IMR-90 (cell line): ENCODE measurements at regions not wholly inside any gene's neighbourhood (a gene's known extent, or its start where the extent isn't known, plus 50 kb on each side); places are given as distances from the start of the nearest gene placed in this dataset.

ENCODE experiments used
- ATAC-seq: fragments of 200-7000 bp; cut with Tn5 transposase; 2 replicates; pipeline ENCODE4 v1.9.1; 2020; ENCODE audit warnings: low read depth, mild to moderate bottlenecking, moderate library complexity
- BruUV-seq: library from RNA; stranded (reverse); fragments of 400-500 nt; replicated peaks from 2 replicates; lab custom pipeline; 2021; lab: Mats Ljungman, UMichigan
- CTCF ChIA-PET: fragments of 300-600 bp; formaldehyde crosslinking; extraction: SDS; loops from one replicate; lab custom pipeline; 2021; ENCODE audit warnings: antibody characterized with exemption; lab: Yijun Ruan, JAX
- POLR2A ChIA-PET: fragments of 300-600 bp; sonication (Branson Sonifier 250); formaldehyde crosslinking; loops from one replicate; lab custom pipeline; 2022; ENCODE audit warnings: antibody characterized with exemption; ENCODE audit not compliant: unreplicated experiment; lab: Charles Lee
- DNase-seq: peaks from one replicate; pipeline ENCODE4 v3.0.0; 2013
- H2AFZ ChIP-seq: replicated peaks from 2 replicates; pipeline ENCODE3; 2013; ENCODE audit warnings: low read length, mild to moderate bottlenecking; ENCODE audit not compliant: poor library complexity
- H2AK5ac ChIP-seq: 2 replicates; pipeline ENCODE4 v1.6.1; 2013; ENCODE audit warnings: low read depth, low read length, inconsistent platforms
- H2AK9ac ChIP-seq: replicated peaks from 2 replicates; pipeline ENCODE3; 2013; ENCODE audit warnings: mild to moderate bottlenecking, low read depth, low read length, moderate library complexity; ENCODE audit not compliant: poor library complexity
- H2BK120ac ChIP-seq: 2 replicates; pipeline ENCODE4 v1.6.1; 2013; ENCODE audit warnings: low read depth, low read length, inconsistent platforms
- H2BK15ac ChIP-seq: 3 replicates; pipeline ENCODE4 v1.6.1; 2013; ENCODE audit warnings: low read depth, low read length, inconsistent platforms
- H2BK20ac ChIP-seq: 2 replicates; pipeline ENCODE4 v1.6.1; 2013; ENCODE audit warnings: low read depth, mild to moderate bottlenecking, inconsistent platforms, low read length, moderate library complexity
- H2BK5ac ChIP-seq: 2 replicates; pipeline ENCODE4 v1.6.1; 2013; ENCODE audit warnings: mild to moderate bottlenecking, low read depth, low read length, inconsistent platforms; ENCODE audit not compliant: poor library complexity, severe bottlenecking
- H3K14ac ChIP-seq: replicated peaks from 2 replicates; pipeline ENCODE4 v1.6.1; 2013; ENCODE audit warnings: low read depth, low read length, inconsistent platforms
- H3K18ac ChIP-seq: 2 replicates; pipeline ENCODE4 v1.6.1; 2013; ENCODE audit warnings: low read depth, low read length, control low read depth
- H3K23ac ChIP-seq: 2 replicates; pipeline ENCODE4 v1.6.1; 2013; ENCODE audit warnings: low read depth, low read length, inconsistent platforms
- H3K27ac ChIP-seq: 2 replicates; pipeline ENCODE4 v1.5.1; 2013; ENCODE audit warnings: mild to moderate bottlenecking, control low read depth, low read length; ENCODE audit not compliant: insufficient read depth
- H3K27me3 ChIP-seq: 2 replicates; pipeline ENCODE4 v1.6.1; 2013; ENCODE audit warnings: low read length; ENCODE audit not compliant: control insufficient read depth, insufficient read depth
- H3K36me3 ChIP-seq: 2 replicates; pipeline ENCODE4 v1.6.1; 2013; ENCODE audit warnings: low read length, mixed read lengths; ENCODE audit not compliant: control insufficient read depth, insufficient read depth
- H3K4ac ChIP-seq: 2 replicates; pipeline ENCODE4 v1.6.1; 2013; ENCODE audit warnings: low read depth, low read length, inconsistent platforms
- H3K4me1 ChIP-seq: 2 replicates; pipeline ENCODE4 v1.6.1; 2013; ENCODE audit warnings: low read length, mixed read lengths; ENCODE audit not compliant: control insufficient read depth, insufficient read depth
- H3K4me2 ChIP-seq: 2 replicates; pipeline ENCODE4 v1.6.1; 2013; ENCODE audit warnings: low read depth, mild to moderate bottlenecking, control low read depth, low read length, moderate library complexity
- H3K4me3 ChIP-seq: 2 replicates; pipeline ENCODE4 v1.5.1; 2013; ENCODE audit warnings: low read depth, mild to moderate bottlenecking, control low read depth, low read length, moderate library complexity; ENCODE audit not compliant: insufficient read depth
- H3K56ac ChIP-seq: 2 replicates; pipeline ENCODE4 v1.6.1; 2013; ENCODE audit warnings: low read length, inconsistent platforms; ENCODE audit not compliant: insufficient read depth; ENCODE audit errors: extremely low read depth
- H3K79me1 ChIP-seq, 2 experiments: 2 replicates each; pipeline ENCODE4 v1.6.1; 2013; ENCODE audit warnings: low read length in 2 of 2, inconsistent platforms in 1 of 2, low read depth in 1 of 2
- H3K9ac ChIP-seq: 2 replicates; pipeline ENCODE4 v1.6.1; 2013; ENCODE audit warnings: low read depth, low read length, control low read depth
- H3K9me1 ChIP-seq: 2 replicates; pipeline ENCODE4 v1.6.1; 2013; ENCODE audit warnings: low read length, inconsistent platforms; ENCODE audit not compliant: insufficient read depth
- H3K9me3 ChIP-seq: 2 replicates; pipeline ENCODE4 v1.6.1; 2013; ENCODE audit warnings: low read length; ENCODE audit not compliant: control insufficient read depth, insufficient read depth
- H4K20me1 ChIP-seq: 2 replicates; pipeline ENCODE4 v1.6.1; 2013; ENCODE audit warnings: low read length, inconsistent platforms; ENCODE audit not compliant: insufficient read depth
- H4K5ac ChIP-seq: 2 replicates; pipeline ENCODE4 v1.6.1; 2013; ENCODE audit warnings: mild to moderate bottlenecking, low read depth, low read length, control low read depth
- H4K8ac ChIP-seq, 2 experiments: 2 replicates each; pipeline ENCODE4 v1.6.1; 2013; ENCODE audit warnings: low read depth in 2 of 2, low read length in 2 of 2, control low read depth in 1 of 2, inconsistent platforms in 1 of 2
- H4K91ac ChIP-seq: 2 replicates; pipeline ENCODE4 v1.6.1; 2013; ENCODE audit warnings: low read depth, low read length, inconsistent platforms; ENCODE audit not compliant: insufficient read depth
- BHLHE40 ChIP-seq: fragments of 150-350 bp; IDR thresholded peaks from 2 replicates; pipeline ENCODE4 v1.6.1; 2016; ENCODE audit warnings: mild to moderate bottlenecking, low read depth, low read length
- CEBPB ChIP-seq: IDR thresholded peaks from 2 replicates; pipeline ENCODE4 v1.6.1; 2012; ENCODE audit warnings: low read depth, low read length, improper control_type of control experiment
- MAZ ChIP-seq: IDR thresholded peaks from 2 replicates; pipeline ENCODE4 v1.6.1; 2012; ENCODE audit warnings: low read depth, mild to moderate bottlenecking, low read length, improper control_type of control experiment, moderate library complexity, borderline replicate concordance
- RAD21 ChIP-seq: IDR thresholded peaks from 2 replicates; pipeline ENCODE4 v1.6.1; 2012; ENCODE audit warnings: low read length, improper control_type of control experiment
- SMC3 ChIP-seq: fragments of 150-350 bp; IDR thresholded peaks from 2 replicates; pipeline ENCODE4 v1.6.1; 2016; ENCODE audit warnings: low read depth, mild to moderate bottlenecking, antibody characterized with exemption, low read length, moderate library complexity
- WGBS, 2 experiments: methylation state at CpG; one replicate each; pipeline versions ENCODE4 v1.1.5 to v1.1.7; 2013; ENCODE audit warnings: missing lambda C conversion rate in 2 of 2; ENCODE audit not compliant: insufficient read length in 1 of 2; ENCODE audit errors: extremely low coverage in 2 of 2; 5-methylcytosine and 5-hydroxymethylcytosine counted together
- dilution Hi-C: fragments of 300-500 bp; cut with HindIII; formaldehyde crosslinking; loops from one replicate; pipeline ENCODE4 v1.14.3; 2018; ENCODE audit warnings: low sequenced_read_pairs; ENCODE audit not compliant: unreplicated experiment
- in situ Hi-C: fragments of 300-500 bp; cut with MboI; formaldehyde crosslinking; loops from 3 replicates; pipeline ENCODE4 v1.14.3; 2019; ENCODE audit warnings: low sequenced_read_pairs, inconsistent platforms, mixed read lengths
- intact Hi-C: fragments of 100-400 bp; cut with micrococcal nuclease; formaldehyde crosslinking; loops from 2 replicates; pipeline ENCODE4 v1.10.0; 2022
- TF ChIP-seq, protein P1 (sequence below): fragments of 150-350 bp; IDR thresholded peaks from 2 replicates; pipeline ENCODE4 v1.6.1; 2016; ENCODE audit warnings: low read depth, mild to moderate bottlenecking, low read length, moderate library complexity, borderline replicate concordance
- TF ChIP-seq, protein P2 (sequence below): fragments of 150-350 bp; IDR thresholded peaks from 2 replicates; pipeline ENCODE4 v1.6.1; 2017; ENCODE audit warnings: mild to moderate bottlenecking, antibody characterized with exemption, low read length, low read depth
- TF ChIP-seq, protein P3 (sequence below): conservative IDR thresholded peaks from 2 replicates; pipeline ENCODE4 v1.5.1; 2012; ENCODE audit warnings: mild to moderate bottlenecking, low read depth, low read length, improper control_type of control experiment

DNA sequence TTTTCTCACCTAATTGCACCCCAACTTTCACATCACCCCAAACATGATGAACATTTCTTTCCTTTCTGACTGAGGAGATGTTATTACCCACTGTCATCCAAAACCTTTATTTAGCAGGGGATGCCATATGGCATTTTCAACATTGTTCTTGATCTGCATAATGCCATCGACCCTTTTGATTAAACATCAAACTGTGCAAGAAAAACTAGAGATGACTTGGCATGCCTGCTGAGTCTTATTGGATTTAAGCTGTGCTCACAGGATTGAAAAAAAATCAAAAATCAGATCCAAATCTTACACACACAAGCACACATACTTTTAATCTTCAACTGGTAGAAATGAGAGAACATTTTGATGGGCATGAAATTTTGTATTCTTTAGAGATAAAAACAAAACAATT, 536.0 kb downstream of the TMX3 start:
- BruUV-seq, result no TSS peak
- H4K20me1 ChIP-seq, result no peaks in the 10 kb centered on the region
- peak overlapping the region; percentile 20 to 92 for H4K8ac ChIP-seq
- TF ChIP-seq MAZ, result no peak
- no peak for TF ChIP-seq BHLHE40
- no peak for TF ChIP-seq SMC3
- TF ChIP-seq CEBPB, result no peak
- TF ChIP-seq, protein P1, sequence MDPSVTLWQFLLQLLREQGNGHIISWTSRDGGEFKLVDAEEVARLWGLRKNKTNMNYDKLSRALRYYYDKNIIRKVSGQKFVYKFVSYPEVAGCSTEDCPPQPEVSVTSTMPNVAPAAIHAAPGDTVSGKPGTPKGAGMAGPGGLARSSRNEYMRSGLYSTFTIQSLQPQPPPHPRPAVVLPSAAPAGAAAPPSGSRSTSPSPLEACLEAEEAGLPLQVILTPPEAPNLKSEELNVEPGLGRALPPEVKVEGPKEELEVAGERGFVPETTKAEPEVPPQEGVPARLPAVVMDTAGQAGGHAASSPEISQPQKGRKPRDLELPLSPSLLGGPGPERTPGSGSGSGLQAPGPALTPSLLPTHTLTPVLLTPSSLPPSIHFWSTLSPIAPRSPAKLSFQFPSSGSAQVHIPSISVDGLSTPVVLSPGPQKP, result no peak
- TF ChIP-seq, protein P2, sequence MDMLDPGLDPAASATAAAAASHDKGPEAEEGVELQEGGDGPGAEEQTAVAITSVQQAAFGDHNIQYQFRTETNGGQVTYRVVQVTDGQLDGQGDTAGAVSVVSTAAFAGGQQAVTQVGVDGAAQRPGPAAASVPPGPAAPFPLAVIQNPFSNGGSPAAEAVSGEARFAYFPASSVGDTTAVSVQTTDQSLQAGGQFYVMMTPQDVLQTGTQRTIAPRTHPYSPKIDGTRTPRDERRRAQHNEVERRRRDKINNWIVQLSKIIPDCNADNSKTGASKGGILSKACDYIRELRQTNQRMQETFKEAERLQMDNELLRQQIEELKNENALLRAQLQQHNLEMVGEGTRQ, result no peak
- TF ChIP-seq, protein P3, sequence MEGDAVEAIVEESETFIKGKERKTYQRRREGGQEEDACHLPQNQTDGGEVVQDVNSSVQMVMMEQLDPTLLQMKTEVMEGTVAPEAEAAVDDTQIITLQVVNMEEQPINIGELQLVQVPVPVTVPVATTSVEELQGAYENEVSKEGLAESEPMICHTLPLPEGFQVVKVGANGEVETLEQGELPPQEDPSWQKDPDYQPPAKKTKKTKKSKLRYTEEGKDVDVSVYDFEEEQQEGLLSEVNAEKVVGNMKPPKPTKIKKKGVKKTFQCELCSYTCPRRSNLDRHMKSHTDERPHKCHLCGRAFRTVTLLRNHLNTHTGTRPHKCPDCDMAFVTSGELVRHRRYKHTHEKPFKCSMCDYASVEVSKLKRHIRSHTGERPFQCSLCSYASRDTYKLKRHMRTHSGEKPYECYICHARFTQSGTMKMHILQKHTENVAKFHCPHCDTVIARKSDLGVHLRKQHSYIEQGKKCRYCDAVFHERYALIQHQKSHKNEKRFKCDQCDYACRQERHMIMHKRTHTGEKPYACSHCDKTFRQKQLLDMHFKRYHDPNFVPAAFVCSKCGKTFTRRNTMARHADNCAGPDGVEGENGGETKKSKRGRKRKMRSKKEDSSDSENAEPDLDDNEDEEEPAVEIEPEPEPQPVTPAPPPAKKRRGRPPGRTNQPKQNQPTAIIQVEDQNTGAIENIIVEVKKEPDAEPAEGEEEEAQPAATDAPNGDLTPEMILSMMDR, result no peak
- TF ChIP-seq RAD21, result no peak
- dilution Hi-C loops (no loop called here), in situ Hi-C loops (no loop called here), intact Hi-C loops (loop anchor here (1.0 to 10.0 kb wide), 4 partner anchors 244 to 964 kb away; partner anchors contain the start of gene DSEL)
- H2BK15ac ChIP-seq, result peak overlapping the region; percentile 69; the same call in 2 of the 3 replicates
- no peaks in the 10 kb centered on the region for H3K36me3 ChIP-seq
- no CpG with 5 or more reads among the region's 1 CpG for WGBS, 2 experiments
- no peaks in the 10 kb centered on the region for H3K9me3 ChIP-seq
- H3K79me1 ChIP-seq, result no peaks in the 10 kb centered on the region
- H3K18ac ChIP-seq, result peak overlapping the region; percentile 99
- peak overlapping the region; percentile 91 for H4K91ac ChIP-seq
- DNase-seq (no peak), ATAC-seq (no peak)
- ChIA-PET POLR2A (no interaction called here), CTCF (no interaction called here)
- peak overlapping the region; percentile 11; the same call in 1 of the 2 replicates for H2AK5ac ChIP-seq
- no peaks in the 10 kb centered on the region for H3K27me3 ChIP-seq
- H2AK9ac ChIP-seq, result no peak overlapping the region
- peak overlapping the region; percentile 88; the same call in 1 of the 2 replicates for H3K23ac ChIP-seq
- peak overlapping the region; percentile 96 for H4K5ac ChIP-seq
- H3K9ac ChIP-seq, result no peak overlapping the region
- H3K14ac ChIP-seq, result peak overlapping the region; percentile 93
- peaks cover 6% of the 10 kb centered on the region; the same call in 1 of the 2 replicates for H3K4me1 ChIP-seq
- H3K9me1 ChIP-seq, result no peaks in the 10 kb centered on the region; the same call in 1 of the 2 replicates
- H3K4me3 ChIP-seq, result no peak overlapping the region
- H2BK5ac ChIP-seq, result peak overlapping the region; percentile 100
- peak overlapping the region; percentile 99 for H2BK20ac ChIP-seq
- peak overlapping the region; percentile 2; the same call in 1 of the 2 replicates for H3K56ac ChIP-seq
- no peak overlapping the region for H2AFZ ChIP-seq
- peak overlapping the region; percentile 98 for H2BK120ac ChIP-seq
- peak overlapping the region; percentile 71; the same call in 1 of the 2 replicates for H3K27ac ChIP-seq
- peak overlapping the region; percentile 88; the same call in 1 of the 2 replicates for H3K4ac ChIP-seq
- no peak overlapping the region; the same call in 1 of the 2 replicates for H3K4me2 ChIP-seq
